ENCODE measurements at regions not wholly inside any gene's neighbourhood (a gene's known extent, or its start where the extent isn't known, plus 50 kb on each side); places are given as distances from the start of the nearest gene placed in this dataset.

GRCh38 chr18:1466035-1466434 lies 561.4 kb downstream of the ADCYAP1 start:
- TF ChIP-seq CTCF (conservative IDR thresholded peaks at IDR 0.05; ENCODE audit: low read depth), result no peak
- ChIA-PET POLR2A (ENCODE audit: low non-redundant PET) (no interaction called here), CTCF (no interaction called here)
- DNase-seq (ENCODE audit: low spot score), result no peak
- H3K27ac ChIP-seq, result no peak overlapping the region

GRCh38 chr18:1467461-1467964 lies 562.8 kb downstream of the ADCYAP1 start:
- CTCF ChIA-PET, result no interaction called here
- POLR2A ChIA-PET (ENCODE audit: low non-redundant PET), result no interaction called here
- DNase-seq (ENCODE audit: low spot score), result no peak
- no peak overlapping the region for H3K27ac ChIP-seq
- no peak for TF ChIP-seq CTCF (conservative IDR thresholded peaks at IDR 0.05; ENCODE audit: low read depth)

GRCh38 chr18:1468550-1468949 lies 563.9 kb downstream of the ADCYAP1 start:
- no peak for TF ChIP-seq CTCF (conservative IDR thresholded peaks at IDR 0.05; ENCODE audit: low read depth)
- ChIA-PET CTCF (no interaction called here), POLR2A (ENCODE audit: low non-redundant PET) (no interaction called here)
- H3K27ac ChIP-seq, result no peak overlapping the region
- no peak for DNase-seq (ENCODE audit: low spot score)

GRCh38 chr18:1475867-1476266 lies 571.2 kb downstream of the ADCYAP1 start:
- no peak for DNase-seq (ENCODE audit: low spot score)
- ChIA-PET CTCF (no interaction called here), POLR2A (ENCODE audit: low non-redundant PET) (no interaction called here)
- TF ChIP-seq CTCF (conservative IDR thresholded peaks at IDR 0.05; ENCODE audit: low read depth), result no peak
- no peak overlapping the region for H3K27ac ChIP-seq

GRCh38 chr18:1480309-1480708 lies 575.6 kb downstream of the ADCYAP1 start:
- ChIA-PET POLR2A (ENCODE audit: low non-redundant PET) (no interaction called here), CTCF (no interaction called here)
- no peak for DNase-seq (ENCODE audit: low spot score)
- no peak for TF ChIP-seq CTCF (conservative IDR thresholded peaks at IDR 0.05; ENCODE audit: low read depth)
- H3K27ac ChIP-seq, result no peak overlapping the region

- ChIA-PET CTCF (interaction anchor here (0.7 to 0.9 kb wide), 2 partner anchors 9 to 142 kb away, joined by 3 to 7 read pairs; no protein-coding TSS in a partner anchor), POLR2A (ENCODE audit: low non-redundant PET) (no interaction called here)
- no peak for TF ChIP-seq CTCF (conservative IDR thresholded peaks at IDR 0.05; ENCODE audit: low read depth)
Measured at GRCh38 chr18:1481577-1481976, 576.9 kb downstream of the ADCYAP1 start.

GRCh38 chr18:1483385-1483784 lies 578.7 kb downstream of the ADCYAP1 start:
- no peak for DNase-seq (ENCODE audit: low spot score)
- ChIA-PET POLR2A (ENCODE audit: low non-redundant PET) (no interaction called here), CTCF (no interaction called here)
- TF ChIP-seq CTCF (conservative IDR thresholded peaks at IDR 0.05; ENCODE audit: low read depth), result no peak
- no peak overlapping the region for H3K27ac ChIP-seq

More at GRCh38 chr18:1481577-1481976, 576.9 kb downstream of the ADCYAP1 start:
- no peak for DNase-seq (ENCODE audit: low spot score)
- no peak overlapping the region for H3K27ac ChIP-seq
